ENCODE measurements at regions not wholly inside any gene's neighbourhood (a gene's known extent, or its start where the extent isn't known, plus 50 kb on each side); places are given as distances from the start of the nearest gene placed in this dataset.

DNA sequence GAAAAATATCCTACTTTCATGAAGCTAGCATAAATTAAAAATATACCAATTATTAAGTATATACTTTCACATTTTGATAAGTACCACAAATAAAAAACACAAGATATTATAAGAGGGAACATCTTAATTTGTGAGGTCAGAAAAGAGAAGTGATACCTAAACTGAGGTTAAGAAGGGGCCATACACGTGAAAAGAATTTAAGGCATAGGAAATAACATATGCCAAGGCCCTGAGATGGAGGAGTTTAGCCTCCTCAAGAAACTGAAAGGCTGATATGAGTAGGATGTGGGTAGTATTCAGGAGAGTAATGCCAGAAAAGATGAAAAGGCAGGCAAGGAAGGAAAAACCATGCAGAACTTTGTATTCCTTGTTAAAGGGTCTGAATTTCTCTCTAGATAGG, 116.6 kb upstream of the HTR1E start:
- TF ChIP-seq ZBTB7A (IDR thresholded peaks at IDR 0.05; ENCODE audit: low read depth) (no peak), RAD21 (IDR thresholded peaks at IDR 0.05; ENCODE audit: low read depth) (no peak), REST (IDR thresholded peaks at IDR 0.05; ENCODE audit: low read depth) (no peak), CEBPB (IDR thresholded peaks at IDR 0.05) (no peak), TAF1 (IDR thresholded peaks at IDR 0.05; ENCODE audit: low read depth) (no peak), CREB1 (IDR thresholded peaks at IDR 0.05; ENCODE audit: low read depth) (no peak)
